ENCODE measurements at regions not wholly inside any gene's neighbourhood (a gene's known extent, or its start where the extent isn't known, plus 50 kb on each side); places are given as distances from the start of the nearest gene placed in this dataset.

- DNase-seq: no peak
Observed at GRCh38 chr1:188364927-188365449, 1536.2 kb downstream of the PLA2G4A start.

GRCh38 chr1:188365874-188366273 lies 1537.1 kb downstream of the PLA2G4A start:
- DNase-seq: no peak

GRCh38 chr1:188367661-188368060 lies 1538.9 kb downstream of the PLA2G4A start:
- no peak for DNase-seq

- DNase-seq: no peak
Observed at GRCh38 chr1:188371295-188371806, 1542.6 kb downstream of the PLA2G4A start.

DNA sequence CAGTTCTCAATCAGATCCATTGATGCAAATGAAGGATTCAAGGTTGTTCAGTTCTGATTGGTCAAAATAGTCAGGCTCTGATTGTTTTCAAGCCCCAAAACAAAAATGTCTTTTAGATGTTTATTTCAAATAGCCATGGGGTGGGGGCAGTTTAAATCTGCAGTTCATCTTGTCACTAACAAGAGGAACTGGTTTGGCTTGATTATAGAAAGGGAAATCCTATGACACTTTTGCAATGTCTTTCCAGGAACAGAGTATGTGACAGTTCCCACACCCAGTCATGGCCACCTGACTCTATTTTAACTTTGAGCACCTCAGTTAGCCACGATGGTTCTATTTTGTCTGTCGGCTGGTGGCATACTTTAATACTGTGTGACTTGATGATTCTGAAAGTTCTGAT lies 1544.1 kb downstream of the PLA2G4A start:
- DNase-seq: no peak

DNA sequence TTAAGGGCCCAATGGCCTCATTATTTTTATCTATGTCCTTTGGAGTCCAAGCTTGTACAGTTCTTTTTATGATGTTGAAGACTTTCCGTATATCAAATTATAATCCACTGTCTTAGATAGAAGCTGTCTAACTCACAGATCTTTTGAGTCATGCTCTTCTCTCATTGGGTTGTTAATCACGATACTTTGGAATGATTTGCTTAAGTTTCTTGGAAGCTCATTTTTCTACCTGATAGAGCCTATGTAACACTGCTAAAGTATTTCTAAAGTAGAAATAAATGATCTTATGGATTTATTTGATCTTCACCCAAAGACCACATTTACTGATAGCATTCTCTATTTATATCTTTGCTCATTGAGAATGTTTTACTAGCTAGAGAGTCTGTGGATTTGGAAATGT lies 1554.1 kb downstream of the PLA2G4A start:
- DNase-seq: no peak

DNA sequence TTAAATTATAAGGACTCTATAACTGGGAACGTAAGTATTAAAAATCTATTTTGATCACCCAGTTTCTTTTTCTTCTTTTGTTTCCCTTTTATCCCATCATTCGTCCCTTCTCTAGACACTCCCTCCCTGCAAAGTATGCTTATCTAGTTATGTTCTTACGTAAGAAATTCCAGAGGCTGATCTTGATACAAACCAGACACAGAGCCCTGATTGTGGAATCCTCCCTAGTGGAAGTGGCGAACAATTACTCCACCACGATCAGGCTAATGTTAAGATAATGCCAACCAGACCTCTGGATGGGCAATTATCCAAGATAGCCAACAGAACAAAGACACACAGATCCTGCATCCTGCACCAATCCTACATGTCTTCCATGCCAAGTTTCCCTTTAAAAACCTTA lies 1557.4 kb downstream of the PLA2G4A start:
- DNase-seq: no peak

DNA sequence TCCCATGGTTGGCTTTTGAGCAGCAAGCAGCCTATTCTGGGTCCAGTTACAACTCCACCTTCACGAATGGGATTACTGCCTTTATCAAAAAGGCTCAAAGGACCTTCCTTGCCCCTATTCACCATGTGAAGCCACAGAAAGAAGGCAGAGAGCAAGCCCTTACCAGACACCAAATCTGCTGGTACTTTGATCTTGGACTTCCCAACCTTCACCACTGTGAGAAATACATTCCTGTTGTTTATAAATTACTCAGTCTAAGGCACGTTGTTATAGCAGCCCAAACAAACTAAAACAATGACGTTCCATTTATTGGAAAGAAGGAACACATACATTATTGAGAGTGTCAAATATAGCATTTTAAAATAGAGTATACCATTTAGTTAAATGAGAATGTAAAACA lies 1557.9 kb downstream of the PLA2G4A start:
- no peak for DNase-seq

GRCh38 chr1:188394677-188395076 lies 1565.9 kb downstream of the PLA2G4A start:
- no peak for DNase-seq

- no peak for DNase-seq
Observed at GRCh38 chr1:188397521-188397920, 1568.8 kb downstream of the PLA2G4A start.

- DNase-seq: no peak
Observed at GRCh38 chr1:188402986-188403385, 1574.2 kb downstream of the PLA2G4A start.

DNA sequence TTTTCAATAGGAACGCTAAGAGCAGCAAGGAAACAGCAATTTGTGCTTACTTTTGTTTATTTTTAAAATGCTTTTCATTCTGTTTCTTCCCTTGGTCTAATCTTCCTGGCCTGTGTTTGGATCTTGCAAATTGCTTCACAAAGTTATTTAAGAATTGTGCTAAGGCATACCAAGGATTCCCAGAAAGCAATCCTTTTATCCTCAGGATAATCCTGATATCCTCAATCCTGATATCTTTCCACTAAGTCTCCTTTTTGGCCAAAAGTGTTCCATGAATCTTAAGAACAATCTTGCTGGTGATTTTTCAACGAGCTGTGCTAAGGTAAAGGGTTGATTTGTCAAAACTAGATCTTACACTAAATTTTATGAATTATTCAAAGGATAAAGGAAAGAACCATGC lies 1577.9 kb downstream of the PLA2G4A start:
- no peak for DNase-seq

- DNase-seq: no peak
Observed at GRCh38 chr1:188420177-188420576, 1591.4 kb downstream of the PLA2G4A start.

- DNase-seq: no peak
Observed at GRCh38 chr1:188423073-188423472, 1594.3 kb downstream of the PLA2G4A start.

DNA sequence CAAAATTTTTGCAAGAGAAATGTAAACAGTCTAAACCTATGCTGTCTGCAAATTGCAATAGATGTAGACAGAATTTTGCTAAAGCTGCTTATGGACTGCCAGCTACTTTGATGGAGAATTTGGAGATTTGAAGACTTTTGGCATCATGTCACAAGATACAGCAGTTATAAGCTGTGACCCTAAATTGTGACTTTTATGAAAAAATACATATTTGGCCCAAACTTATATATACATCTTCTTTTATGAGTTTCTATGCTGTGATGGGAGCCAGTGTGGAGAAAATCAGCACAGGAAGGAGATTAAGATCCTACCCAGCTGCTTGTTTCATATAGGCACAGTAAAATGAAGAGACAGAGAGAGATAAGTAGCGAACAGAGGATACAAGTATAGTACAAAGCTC lies 1595.4 kb downstream of the PLA2G4A start:
- no peak for DNase-seq

- no peak for DNase-seq
Observed at GRCh38 chr1:188425687-188426086, 1596.9 kb downstream of the PLA2G4A start.

GRCh38 chr1:188426561-188426960 lies 1597.8 kb downstream of the PLA2G4A start:
- DNase-seq: no peak

DNA sequence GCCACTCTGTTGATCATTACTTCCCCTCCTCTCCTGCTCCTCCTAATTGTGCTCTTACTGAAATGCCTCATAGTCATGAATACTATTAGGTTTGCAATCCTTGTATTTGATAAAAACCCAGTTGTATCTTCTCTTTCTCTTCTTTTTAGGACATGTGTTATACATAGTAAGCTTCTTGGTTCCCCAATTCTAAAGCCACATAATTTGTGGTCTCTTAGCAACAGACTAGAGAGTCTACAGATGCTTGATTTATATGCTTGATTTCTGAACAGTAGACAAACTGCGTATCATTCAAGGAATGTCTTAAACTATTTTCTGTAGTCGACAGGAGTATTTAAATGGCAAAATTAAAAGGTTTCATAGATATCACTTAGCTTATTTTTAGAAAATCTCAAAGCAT lies 1598.9 kb downstream of the PLA2G4A start:
- no peak for DNase-seq

GRCh38 chr1:188429386-188429785 lies 1600.6 kb downstream of the PLA2G4A start:
- DNase-seq: no peak

GRCh38 chr1:188432427-188432826 lies 1603.7 kb downstream of the PLA2G4A start:
- no peak for DNase-seq

DNA sequence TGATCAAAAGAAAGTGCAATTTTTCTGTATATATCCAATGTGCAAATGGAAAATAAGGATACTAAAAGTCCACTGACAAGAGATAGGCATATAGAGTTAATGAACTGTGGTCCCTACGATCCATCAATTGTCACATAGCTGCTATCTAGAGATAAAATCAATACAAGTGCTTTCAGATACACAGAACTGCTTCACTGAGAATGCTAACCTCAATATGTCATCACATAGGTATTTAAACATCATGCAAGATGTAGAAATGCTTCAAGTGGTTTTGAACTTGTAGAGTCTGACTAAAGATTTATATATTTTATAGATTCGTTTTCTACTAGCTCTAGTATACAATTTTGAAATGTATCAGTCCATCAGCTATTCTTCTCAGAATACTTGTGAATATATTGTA lies 1604.7 kb downstream of the PLA2G4A start:
- no peak for DNase-seq

DNA sequence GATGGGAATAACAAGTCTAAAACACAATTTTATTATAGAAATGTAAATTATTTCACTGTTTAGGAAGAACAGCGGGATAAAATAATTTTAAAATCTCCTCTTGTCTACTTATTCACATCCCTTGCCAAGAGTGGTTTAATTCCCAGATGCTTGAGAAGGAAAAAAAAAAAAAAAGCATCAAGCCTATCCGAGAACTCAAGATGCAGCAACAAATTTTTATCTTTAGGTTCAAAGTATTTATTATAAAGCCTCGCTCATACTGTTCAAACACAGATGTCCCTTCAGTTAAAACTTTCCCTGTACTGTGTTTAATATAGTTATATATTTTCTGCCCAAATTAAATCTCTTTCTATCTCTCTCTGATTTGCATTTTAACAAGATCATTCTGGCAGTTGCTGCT lies 1615.8 kb downstream of the PLA2G4A start:
- DNase-seq: no peak

- no peak for DNase-seq
Observed at GRCh38 chr1:188462837-188463236, 1634.1 kb downstream of the PLA2G4A start.

DNA sequence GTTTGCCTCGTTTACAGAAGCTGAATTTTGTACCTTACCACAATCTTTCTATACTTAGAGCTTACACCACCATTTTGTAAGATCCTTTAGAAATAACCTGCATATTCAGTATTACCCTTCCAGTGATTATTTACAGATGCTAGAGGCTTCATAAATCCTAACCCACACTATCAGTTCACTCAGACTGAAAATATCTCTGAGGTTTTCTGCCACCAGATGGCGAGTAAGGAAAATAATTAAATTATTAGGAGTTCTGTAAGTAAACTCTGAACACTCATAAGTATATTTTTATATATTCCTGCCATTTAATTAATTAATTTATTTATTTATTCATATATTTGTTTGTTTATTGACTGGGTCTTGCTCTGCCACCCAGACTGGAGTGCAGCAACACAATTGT lies 1635.2 kb downstream of the PLA2G4A start:
- no peak for DNase-seq

GRCh38 chr1:188466539-188466938 lies 1637.8 kb downstream of the PLA2G4A start:
- DNase-seq: no peak

DNA sequence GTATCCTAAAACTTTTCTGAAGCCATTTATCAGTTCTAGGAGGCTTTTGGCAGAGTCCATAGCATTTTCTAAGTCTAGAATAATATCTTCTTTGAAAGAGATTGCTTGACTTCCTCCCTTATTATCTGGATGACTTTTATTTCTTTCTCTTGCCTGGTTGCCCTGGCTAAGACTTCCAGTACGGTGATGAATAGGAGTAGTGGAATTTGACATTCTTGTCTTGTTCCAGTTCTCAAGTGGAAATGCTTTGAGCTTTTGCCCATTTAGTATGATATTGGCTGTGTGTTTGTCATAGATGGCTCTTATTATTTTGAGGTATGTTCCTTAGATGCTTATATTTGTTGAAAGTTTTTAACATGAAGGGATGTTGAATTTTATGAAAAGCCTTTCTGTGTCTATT lies 1647.9 kb downstream of the PLA2G4A start:
- no peak for DNase-seq
